ENCODE measurements at regions not wholly inside any gene's neighbourhood (a gene's known extent, or its start where the extent isn't known, plus 50 kb on each side); places are given as distances from the start of the nearest gene placed in this dataset.
"Not testable (repeated sequence)": the region's sequence is repeated elsewhere in the genome, so short reads cannot be mapped to it uniquely, and the experiment has no call there.

- Mint-ChIP-seq H3K27me3 (ENCODE audit: unreplicated experiment) (no peaks in the 10 kb centered on the region), H3K27ac (ENCODE audit: unreplicated experiment) (no peak overlapping the region), H3K36me3 (ENCODE audit: unreplicated experiment) (no peaks in the 10 kb centered on the region), H3K4me1 (ENCODE audit: unreplicated experiment) (peaks cover 3% of the 10 kb centered on the region), H3K4me3 (ENCODE audit: unreplicated experiment) (no peak overlapping the region), H3K9me3 (ENCODE audit: unreplicated experiment) (peaks cover 2% of the 10 kb centered on the region)
- no peak for DNase-seq (ENCODE audit: extremely low spot score, unreplicated experiment)
- no peak for TF ChIP-seq CTCF (IDR thresholded peaks at IDR 0.05)
These were observed 765.9 kb downstream of the BCKDHB start for GRCh38 chr6:80872199-80872950.

GRCh38 chr6:80862756-80863155, 756.3 kb downstream of the BCKDHB start:
- DNase-seq (ENCODE audit: extremely low spot score, unreplicated experiment) = no peak
- Mint-ChIP-seq H3K27me3 (ENCODE audit: unreplicated experiment) (peaks cover 2% of the 10 kb centered on the region), H3K9me3 (ENCODE audit: unreplicated experiment) (no peaks in the 10 kb centered on the region), H3K4me1 (ENCODE audit: unreplicated experiment) (no peaks in the 10 kb centered on the region), H3K4me3 (ENCODE audit: unreplicated experiment) (no peak overlapping the region), H3K27ac (ENCODE audit: unreplicated experiment) (no peak overlapping the region), H3K36me3 (ENCODE audit: unreplicated experiment) (no peaks in the 10 kb centered on the region)
- no peak for TF ChIP-seq CTCF (IDR thresholded peaks at IDR 0.05)

GRCh38 chr6:80860107-80860506, 753.6 kb downstream of the BCKDHB start:
- Mint-ChIP-seq H3K36me3 (ENCODE audit: unreplicated experiment) (no peaks in the 10 kb centered on the region), H3K4me3 (ENCODE audit: unreplicated experiment) (no peak overlapping the region), H3K9me3 (ENCODE audit: unreplicated experiment) (peaks cover 11% of the 10 kb centered on the region), H3K27ac (ENCODE audit: unreplicated experiment) (no peak overlapping the region), H3K27me3 (ENCODE audit: unreplicated experiment) (peaks cover 2% of the 10 kb centered on the region), H3K4me1 (ENCODE audit: unreplicated experiment) (no peaks in the 10 kb centered on the region)
- no peak for TF ChIP-seq CTCF (IDR thresholded peaks at IDR 0.05)
- DNase-seq (ENCODE audit: extremely low spot score, unreplicated experiment) = no peak

- not testable (repeated sequence) for DNase-seq (ENCODE audit: extremely low spot score, unreplicated experiment); H3K4me1 Mint-ChIP-seq (ENCODE audit: unreplicated experiment); H3K27ac Mint-ChIP-seq (ENCODE audit: unreplicated experiment); H3K36me3 Mint-ChIP-seq (ENCODE audit: unreplicated experiment); H3K27me3 Mint-ChIP-seq (ENCODE audit: unreplicated experiment); H3K4me3 Mint-ChIP-seq (ENCODE audit: unreplicated experiment)
- H3K9me3 Mint-ChIP-seq (ENCODE audit: unreplicated experiment) = peaks cover 28% of the 10 kb centered on the region
These were observed 741.5 kb downstream of the BCKDHB start for GRCh38 chr6:80847973-80848372.

- no peaks in the 10 kb centered on the region for H3K36me3 Mint-ChIP-seq (ENCODE audit: unreplicated experiment)
- H3K27ac Mint-ChIP-seq (ENCODE audit: unreplicated experiment) = no peak overlapping the region
- peaks cover 3% of the 10 kb centered on the region for H3K9me3 Mint-ChIP-seq (ENCODE audit: unreplicated experiment)
These were observed 725.9 kb downstream of the BCKDHB start for GRCh38 chr6:80832337-80832736.

More at GRCh38 chr6:80832337-80832736, 725.9 kb downstream of the BCKDHB start:
- no peak overlapping the region for H3K4me3 Mint-ChIP-seq (ENCODE audit: unreplicated experiment)
- no peak for DNase-seq (ENCODE audit: extremely low spot score, unreplicated experiment)
- no peaks in the 10 kb centered on the region for H3K4me1 Mint-ChIP-seq (ENCODE audit: unreplicated experiment)
- no peaks in the 10 kb centered on the region for H3K27me3 Mint-ChIP-seq (ENCODE audit: unreplicated experiment)
- TF ChIP-seq CTCF (IDR thresholded peaks at IDR 0.05) = no peak

All from osteocyte (in vitro differentiated cells).